ENCODE measurements at regions not wholly inside any gene's neighbourhood (a gene's known extent, or its start where the extent isn't known, plus 50 kb on each side); places are given as distances from the start of the nearest gene placed in this dataset.
"Not testable (repeated sequence)": the region's sequence is repeated elsewhere in the genome, so short reads cannot be mapped to it uniquely, and the experiment has no call there.

DNA sequence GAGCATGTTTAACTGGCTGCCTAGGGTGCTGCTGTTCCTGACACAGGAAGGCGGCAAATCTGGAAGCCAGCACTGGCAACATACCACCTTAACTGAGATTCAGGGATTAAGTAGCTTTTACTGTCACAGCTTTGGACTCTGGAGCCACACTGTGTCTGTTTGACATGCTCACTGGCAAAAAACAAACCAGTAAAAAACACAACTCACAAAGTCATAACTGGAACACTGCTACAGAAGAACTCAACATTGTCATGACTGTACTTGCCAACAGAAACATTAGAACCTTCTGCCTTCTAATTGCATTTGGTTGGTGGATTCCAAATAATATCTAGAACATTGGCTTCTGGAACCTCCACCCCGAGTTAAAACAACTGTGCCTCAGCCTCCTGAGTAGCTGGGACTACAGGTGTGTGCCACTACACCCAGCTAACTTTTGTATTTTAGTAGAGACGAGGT, 117.6 kb downstream of the TTC6 start:
- DNase-seq: no peak

DNA sequence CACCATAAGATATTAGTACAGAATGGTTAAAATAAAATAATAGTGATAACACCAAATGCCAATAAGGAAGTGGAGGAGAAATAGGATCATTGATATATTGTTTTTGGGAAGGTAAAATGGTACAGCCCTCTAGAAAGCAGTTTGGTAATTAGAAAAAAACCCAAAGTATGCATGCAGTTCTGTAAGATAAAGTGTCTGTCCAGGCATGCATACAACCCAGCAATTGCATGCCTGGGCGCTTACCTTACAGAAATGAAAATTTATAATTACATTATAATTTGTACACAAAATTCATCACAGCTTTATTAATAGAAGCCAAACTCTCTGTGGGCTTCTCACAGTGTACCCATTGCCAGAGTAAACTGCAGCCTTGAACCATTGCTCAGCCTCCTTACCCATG, 124.7 kb downstream of the TTC6 start:
- DNase-seq: no peak

DNA sequence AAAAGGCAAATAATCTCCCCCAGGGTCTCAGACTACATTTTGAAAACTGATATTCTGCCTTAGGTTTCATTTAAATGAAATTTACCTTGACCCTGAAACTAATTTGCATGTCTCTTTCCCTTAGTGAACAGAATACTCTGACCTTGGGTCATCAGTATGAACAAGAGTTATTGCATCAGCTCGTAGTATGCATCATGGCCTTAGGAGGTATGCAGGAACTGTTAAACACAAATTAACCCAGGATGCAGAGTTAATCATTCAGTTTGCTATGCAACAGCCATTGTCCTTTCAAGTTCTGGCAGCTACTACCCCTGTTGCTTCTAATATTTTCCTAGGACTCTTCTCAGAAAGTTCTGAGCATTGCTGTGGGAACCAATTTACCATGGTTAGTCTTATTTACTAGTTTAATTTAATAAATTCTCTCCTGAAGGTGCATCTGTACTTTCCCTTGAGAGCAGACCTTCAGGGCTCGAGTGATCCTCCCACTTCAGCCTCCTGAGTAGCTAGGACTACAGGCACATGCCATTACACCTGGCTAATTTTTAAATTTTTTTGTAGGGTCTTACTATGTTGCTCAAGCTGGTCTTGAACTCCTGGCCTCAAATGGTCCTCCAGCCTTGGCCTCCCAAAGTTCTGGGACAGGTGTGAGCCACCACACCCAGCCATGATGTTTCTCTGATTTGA, 126.7 kb downstream of the TTC6 start:
- no peak for DNase-seq

DNA sequence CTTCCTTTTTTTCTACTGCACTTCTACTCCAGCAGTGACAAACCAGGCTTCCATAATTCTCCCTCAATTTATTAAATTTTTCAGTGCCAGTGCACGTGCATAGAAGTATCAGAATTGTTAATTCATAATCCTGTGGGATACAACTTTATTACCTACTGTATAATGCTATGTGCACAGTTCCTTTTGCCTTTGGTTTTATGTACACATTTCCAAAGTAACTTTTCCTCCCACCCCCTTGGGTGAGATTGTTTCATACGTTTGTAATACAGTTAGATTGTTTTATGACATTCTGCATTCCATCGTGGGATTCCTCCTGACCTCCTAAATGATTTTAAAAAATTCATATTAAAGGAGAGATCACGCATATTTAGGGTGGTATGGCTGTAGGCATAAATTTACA, 128.1 kb downstream of the TTC6 start:
- no peak for DNase-seq

DNA sequence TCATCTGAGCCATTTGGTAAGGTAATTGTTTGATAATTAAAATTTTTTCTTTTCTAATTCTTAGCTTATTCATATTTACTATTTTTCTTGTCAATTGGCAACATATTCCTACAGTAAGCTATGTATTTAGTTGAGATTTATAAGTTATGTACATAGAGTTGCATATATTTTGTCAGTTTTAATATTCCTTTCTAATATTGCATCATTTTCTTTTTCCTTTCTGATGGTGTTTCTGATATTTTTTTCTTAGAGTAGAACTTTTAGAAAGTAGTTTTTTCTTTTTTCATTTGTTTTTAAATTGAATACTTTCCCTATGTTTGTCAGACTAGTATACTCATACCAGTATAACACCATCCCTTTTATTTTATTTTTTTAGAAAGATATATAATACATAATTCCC, 131.3 kb downstream of the TTC6 start:
- DNase-seq: no peak

DNA sequence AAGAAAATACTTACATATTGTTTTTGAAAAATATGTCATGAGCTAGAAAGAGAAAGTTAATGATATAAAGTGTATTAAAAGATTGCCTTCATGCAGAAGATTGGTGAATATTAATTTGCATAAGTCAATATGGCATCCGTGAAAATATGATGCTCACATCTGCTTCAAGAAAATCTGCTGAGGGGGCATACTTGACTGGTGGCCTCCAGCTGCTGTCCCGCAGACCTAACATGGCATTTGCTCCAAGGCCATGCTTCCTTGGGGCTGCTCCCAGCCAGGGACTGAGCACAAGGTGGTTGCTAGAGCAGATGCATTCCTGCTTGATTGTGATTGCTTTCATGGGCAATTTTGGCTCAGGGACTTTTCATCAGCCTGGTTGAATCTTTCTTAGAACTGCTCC, 133.8 kb downstream of the TTC6 start:
- DNase-seq: no peak

DNA sequence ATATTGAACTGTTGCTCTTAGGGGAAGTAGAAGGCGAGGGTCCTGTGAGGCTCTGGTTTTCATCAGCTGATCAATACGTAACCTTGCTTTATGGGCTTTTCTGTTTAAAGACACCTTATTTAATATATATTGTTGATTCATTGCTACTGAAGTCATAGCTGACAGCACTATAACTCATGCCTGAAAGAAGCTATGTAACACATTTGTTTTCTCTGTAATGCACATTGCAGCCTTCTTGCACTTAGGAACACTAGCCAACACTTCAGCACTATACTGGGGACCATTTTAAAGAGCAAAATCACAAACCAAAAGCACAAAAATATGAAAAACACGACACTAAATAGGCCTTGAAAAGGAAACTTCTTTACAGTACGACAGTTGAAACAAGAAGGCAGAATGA, 135.7 kb downstream of the TTC6 start:
- no peak for DNase-seq

DNA sequence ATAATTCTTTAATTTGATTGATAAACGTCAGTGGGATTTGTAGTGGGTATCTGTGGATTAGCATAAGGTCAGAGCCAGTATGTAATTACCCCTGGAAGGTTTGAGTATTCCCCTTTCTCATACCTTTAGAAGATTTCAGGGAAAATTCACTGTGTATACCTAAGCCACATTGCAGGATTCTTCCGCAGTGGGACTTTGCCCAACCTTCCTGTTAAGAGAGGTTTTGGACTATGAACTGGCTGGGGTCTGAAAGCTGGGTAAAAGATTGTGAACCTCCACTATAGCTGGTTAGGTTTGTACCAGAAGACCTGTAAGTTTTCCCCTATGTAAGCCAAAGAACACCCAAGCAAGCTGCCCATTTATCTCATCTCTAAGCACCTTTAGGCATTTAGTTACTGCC, 150.2 kb downstream of the TTC6 start:
- no peak for DNase-seq

DNA sequence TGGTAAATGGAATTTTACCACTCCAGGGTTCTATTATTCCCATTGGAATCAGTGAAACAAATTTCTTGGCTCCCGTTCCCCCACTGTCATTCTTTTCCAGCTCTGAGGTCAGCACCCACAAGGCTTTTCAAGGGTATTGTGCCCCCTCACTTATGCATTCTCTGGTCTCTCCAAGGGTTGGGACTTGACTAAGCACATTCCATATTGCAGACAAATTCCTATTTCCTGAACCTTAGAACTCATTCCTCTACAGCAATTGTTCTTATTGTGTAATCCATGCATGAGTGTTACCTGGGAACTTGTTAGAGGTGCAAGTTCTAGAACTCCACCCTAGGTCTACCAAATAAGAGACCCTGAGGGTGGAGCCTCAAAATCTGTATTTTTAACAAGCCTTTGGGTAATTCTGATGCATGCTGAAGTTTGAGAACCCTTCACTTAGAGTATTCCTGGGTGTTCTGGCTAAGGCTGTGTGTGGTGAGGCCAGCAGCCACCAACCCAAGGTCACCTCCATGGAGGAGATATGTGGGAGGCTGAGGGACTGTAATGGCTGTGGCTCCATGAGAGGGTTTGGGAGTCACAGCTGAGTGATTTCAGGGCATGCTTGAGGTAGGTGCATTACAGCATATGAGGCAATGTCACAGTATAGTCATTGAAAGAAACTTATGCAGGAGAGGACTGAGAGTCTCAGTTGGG, 150.9 kb downstream of the TTC6 start:
- DNase-seq: no peak

DNA sequence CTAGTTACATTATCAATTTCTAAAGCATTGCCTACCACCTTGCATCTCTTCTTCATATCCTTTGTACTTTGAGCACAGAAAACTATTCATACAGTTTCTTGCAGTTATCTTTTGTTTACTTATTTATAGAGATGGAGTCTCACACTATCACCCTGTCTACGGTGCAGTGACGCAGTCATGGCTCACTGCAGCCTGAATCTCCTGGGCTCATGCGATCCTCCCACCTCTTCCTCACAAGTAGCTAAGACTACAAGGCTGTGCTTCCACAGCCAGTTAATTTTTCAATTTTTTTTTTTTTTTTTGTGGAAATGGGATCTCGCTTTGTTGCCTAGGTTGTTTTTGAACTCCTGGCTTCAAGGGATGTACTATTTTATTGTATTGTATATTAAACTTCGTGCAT, 158.0 kb downstream of the TTC6 start:
- DNase-seq: no peak

DNA sequence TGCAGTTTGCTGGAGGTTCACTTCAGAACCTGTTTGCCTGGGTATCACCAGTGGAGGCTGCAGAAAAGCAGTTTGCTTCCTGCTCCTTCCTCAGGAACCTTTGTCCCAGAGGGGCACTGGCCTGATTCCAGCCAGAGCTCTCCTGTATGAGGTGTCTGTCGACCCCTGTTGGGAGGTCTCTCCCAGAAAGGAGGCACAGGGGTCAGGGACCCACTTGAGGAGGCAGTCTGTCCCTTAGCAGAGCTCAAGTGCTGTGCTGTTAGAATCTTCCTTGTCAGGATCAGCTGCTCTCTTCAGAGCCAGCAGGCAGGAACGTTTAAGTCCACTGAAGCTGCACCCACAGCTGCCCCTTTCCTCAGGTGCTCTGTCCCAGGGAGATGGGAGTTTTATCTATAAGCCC, 164.8 kb downstream of the TTC6 start:
- DNase-seq: not testable (repeated sequence)

DNA sequence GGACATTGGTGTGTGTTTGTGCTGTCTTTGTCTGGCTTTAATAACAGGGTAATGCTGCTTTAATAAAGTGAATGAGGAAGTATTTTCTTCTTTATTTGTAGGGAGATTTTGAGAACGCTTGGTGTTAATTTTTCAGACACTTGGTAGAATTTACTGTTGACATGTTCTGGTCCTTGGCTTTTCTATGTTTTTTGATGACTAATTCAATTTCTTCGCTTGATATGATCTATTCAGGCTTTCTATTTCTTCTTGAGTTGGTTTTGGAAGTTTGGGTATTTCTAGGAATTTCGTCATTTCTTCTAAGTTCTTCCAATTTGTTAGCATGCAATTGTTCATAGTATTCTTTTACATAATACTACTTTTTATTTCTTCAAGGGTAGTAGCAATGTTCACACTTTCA, 167.8 kb downstream of the TTC6 start:
- DNase-seq: no peak

DNA sequence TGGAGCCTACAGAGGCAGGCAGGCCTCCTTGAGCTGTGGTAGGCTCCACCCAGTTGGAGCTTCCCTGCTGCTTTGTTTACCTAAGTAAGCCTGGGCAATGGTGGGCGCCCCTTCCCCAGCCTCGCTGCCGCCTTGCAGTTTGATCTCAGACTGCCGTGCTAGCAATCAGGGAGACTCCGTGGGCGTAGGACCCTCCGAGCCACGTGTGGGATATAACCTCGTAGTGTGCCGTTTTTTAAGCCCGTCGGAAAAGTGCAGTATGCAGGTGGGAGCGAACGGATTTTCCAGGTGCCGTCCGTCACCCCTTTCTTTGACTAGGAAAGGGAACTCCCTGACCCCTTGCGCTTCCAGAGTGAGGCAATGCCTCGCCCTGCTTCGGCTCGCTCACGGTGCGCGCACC, 176.9 kb downstream of the TTC6 start:
- not testable (repeated sequence) for DNase-seq

DNA sequence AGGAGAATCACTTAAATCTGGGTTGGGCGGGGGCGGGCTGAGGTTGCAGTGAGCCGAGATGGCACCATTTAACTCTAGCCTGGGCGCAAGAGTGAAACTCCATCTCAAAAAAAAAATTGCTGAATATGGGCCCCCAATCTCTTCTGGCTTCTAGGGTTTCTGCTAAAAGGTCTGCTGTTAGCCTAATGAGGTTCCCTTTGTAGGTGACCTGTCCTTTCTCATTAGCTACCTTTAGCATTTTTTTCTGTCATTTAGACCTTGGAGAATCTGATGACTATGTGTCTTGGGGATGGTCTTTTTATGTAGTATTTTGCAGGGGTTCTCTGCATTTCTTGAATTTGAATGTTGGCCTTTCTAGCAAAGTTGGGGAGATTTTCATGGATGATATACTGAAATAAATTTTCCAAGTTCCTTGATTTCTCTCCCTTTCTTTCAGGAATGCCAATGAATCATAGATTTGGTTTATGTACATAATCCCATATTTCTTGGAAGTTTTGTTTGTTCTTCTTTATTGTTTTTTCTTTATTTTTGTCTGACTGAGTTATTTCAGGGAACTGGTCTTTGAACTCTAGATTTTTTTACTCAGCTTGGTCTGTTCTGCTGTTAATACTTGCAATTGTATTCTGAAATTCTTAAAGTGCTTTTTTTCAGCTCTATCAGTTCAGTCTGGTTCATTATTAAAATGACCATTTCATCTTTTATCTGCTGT, 181.5 kb downstream of the TTC6 start:
- no peak for DNase-seq

DNA sequence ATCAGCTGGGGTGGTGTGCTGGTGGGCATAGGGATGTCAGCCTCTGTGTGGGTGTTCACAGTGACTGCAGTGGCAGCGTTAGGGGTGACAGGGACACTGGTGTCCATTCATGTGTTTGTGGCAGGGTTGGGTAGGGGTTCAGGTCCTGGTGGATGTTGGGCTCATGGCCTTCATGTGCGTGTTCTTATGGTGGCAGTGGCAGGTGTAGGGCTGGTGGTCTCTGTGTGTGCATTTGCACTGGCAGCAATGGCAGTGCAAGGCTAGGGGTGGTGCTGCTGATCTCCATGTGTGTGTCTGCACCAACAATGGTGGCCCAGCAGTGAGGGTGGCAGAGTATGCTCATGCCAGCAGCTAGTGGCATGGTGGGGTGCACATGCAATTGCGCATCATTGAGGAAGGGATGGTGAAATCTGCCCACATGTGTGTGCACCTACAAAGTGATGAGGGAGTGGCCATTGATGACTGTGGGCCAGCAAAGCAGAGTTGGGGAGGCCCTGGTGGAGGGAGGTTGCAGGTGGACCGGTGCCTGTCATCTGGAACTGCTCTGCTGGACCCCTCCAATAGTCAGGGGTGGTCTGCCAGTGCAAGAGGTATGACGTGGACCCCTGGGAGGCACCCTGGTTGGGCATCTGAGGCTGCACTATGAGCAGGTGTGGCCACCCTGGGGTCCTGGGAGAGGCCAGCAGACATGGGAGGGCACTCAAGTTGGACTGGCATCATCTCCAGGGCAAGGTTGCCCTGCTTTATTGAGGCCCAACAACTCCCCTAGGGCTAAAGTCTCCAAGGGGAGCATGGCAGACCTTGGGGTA, 182.9 kb downstream of the TTC6 start:
- no peak for DNase-seq

DNA sequence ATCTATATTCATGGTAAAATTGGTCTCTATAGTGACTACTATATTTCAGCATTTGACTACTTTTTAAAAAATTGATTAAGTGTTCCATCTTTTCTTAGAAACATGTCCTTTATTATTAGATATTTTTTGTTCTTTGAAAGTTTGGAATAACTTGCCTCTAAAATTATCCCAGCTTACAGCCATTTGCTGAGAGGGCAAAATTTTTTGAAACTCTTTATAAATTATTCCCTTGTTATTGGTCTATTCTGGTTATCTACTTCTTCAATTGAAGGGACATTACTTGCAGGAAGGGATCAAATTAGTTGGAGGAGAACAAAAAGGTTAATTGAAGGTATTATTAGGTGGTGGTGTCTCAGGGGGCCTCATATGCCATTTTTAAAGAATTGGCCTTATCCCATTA, 184.1 kb downstream of the TTC6 start:
- no peak for DNase-seq

DNA sequence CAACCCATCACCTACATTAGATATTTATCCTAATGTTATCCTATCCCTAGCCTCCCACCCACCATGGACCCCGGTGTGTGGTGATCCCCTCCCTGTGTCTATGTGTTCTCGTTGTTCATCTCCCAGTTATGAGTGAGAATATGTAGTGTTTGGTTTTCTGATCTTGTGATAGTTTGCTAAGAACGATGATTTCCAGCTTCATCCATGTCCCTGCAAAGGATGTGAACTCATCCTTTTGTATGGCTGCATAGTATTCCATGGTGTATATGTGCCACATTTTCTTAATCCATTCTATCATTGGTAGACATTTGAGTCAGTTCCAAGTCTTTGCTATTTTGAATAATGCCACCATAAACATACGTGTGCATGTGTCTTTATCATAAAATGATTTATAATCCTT, 185.3 kb downstream of the TTC6 start:
- DNase-seq: not testable (repeated sequence)

DNA sequence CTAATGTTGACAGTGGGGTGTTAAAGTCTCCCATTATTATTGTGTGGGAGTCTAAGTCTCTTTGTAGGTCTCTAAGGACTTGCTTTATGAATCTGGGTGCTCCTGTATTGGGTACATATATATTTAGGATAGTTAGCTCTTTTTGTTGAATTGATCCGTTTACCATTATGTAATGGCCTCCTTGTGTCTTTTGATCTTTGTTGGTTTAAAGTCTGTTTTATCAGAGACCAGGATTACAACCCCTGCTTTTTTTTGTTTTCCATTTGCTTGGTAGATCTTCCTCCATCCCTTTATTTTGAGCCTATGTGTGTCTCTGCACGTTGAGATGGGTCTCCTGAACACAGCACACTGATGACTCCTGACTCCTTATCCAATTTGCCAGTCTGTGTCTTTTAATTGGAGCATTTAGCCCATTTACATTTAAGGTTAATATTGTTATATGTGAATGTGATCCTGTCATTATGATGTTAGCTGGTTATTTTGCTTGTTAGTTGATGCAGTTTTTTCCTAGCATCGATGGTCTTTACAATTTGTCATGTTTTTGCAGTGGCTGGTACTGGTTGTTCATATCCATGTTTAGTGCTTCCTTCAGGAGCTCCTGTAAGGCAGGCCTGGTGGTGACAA, 188.9 kb downstream of the TTC6 start:
- not testable (repeated sequence) for DNase-seq

DNA sequence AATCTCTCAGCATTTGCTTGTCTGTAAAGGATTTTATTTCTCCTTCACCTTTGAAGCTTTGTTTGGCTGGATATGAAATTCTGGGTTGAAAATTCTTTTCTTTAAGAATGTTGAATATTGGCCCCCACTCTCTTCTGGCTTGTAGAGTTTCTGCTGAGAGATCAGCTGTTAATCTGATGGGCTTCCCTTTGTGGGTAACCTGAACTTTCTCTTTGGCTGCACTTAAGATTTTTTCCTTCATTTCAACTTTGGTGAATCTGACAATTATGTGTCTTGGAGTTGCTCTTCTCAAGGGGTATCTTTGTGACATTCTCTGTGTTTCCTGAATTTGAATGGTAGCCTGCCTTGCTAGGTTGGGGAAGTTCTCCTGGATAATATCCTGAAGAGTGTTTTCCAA, 189.4 kb downstream of the TTC6 start:
- not testable (repeated sequence) for DNase-seq

DNA sequence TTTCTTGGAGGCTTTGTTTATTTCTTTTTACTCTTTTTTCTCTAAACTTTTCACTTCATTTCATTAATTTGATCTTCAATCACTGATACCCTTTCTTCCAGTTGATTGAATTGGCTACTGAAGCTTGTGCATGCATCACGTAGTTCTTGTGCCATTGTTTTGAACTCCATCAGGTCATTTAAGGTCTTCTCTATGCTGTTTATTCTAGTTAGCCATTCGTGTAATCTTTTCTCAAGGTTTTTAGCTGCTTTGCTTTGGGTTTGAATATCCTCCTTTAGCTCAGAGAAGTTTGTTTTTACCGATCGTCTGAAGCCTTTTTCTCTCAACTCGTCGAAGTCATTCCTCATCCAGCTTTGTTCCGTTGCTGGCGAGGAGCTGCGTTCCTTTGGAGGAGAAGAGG, 189.9 kb downstream of the TTC6 start:
- DNase-seq: not testable (repeated sequence)

DNA sequence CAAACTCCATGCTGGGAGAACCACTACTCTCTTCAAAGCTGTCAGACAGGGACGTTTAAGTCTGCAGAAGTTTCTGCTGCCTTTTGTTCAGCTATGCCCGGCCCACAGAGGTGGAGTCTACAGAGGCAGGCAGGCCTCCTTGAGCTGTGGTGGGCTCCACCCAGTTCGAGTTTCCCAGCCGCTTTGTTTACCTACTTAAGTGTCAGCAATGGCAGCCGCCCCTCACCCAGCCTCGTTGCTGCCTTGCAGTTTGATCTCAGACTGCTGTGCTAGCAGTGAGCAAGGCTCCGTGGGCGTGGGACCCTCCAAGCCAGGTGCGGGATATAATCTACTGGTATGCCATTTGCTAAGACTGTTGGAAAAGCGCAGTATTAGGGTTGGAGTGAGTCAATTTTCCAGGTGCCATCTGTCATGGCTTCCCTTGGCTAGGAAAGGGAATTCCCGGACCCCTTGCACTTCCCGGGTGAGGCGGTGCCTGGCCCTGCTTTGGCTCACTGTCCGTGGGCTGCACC, 190.7 kb downstream of the TTC6 start:
- not testable (repeated sequence) for DNase-seq

DNA sequence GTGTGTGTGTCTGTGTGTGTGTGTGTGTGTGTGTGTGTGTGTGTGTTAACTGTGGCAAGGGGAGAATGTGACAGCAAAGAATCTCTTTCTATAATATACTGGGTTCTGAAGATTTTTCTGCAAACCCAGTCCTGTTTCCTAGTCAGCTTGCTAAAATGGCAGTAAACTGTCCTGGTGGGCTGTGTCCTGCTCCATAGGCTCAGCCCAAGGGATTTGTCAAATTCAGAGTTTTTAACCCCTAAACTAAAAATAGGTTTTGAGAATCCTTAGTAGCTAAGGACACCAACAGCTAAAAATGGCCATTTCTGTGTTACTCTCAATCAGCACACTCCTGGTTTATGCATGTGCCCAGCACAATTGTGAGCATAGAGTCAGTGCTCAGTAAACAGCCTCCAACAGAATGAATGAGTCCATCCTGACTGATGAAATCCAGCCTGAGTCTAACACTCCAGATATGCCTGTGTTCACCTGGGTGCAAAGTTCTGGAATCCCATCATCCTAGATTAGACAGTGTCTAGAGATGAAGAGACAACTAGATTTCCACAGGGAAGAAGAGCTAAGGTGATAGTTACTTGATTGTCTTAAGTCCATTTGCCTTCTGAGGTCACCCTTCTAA, 192.6 kb downstream of the TTC6 start:
- DNase-seq: no peak

All from NCI-H2171 treated with DMSO at 0.1 percent for 48 hours (cell line).